WI38 (cell line): ENCODE measurements at regions not wholly inside any gene's neighbourhood (a gene's known extent, or its start where the extent isn't known, plus 50 kb on each side); places are given as distances from the start of the nearest gene placed in this dataset.
"Not testable (repeated sequence)": the region's sequence is repeated elsewhere in the genome, so short reads cannot be mapped to it uniquely, and the experiment has no call there.

Source experiments
- H3K4me3 ChIP-seq: 2 replicates; pipeline ENCODE4 v1.5.1; 2011; ENCODE audit warnings: low read depth, mild to moderate bottlenecking, control low read depth, low read length
- CTCF ChIP-seq: IDR thresholded peaks from 2 replicates; pipeline ENCODE4 v1.5.1; 2012; ENCODE audit warnings: low read depth, mild to moderate bottlenecking, control low read depth, low read length

- H3K4me3 ChIP-seq, result no peak overlapping the region
- TF ChIP-seq CTCF, result no peak
These were observed 233.9 kb upstream of the ZNF608 start for GRCh38 chr5:124980163-124980941.

- no peak overlapping the region for H3K4me3 ChIP-seq
- TF ChIP-seq CTCF, result no peak
These were observed 235.5 kb upstream of the ZNF608 start for GRCh38 chr5:124981901-124982300.

GRCh38 chr5:124986170-124986569 lies 239.7 kb upstream of the ZNF608 start:
- TF ChIP-seq CTCF, result no peak

GRCh38 chr5:124986667-124987066 lies 240.2 kb upstream of the ZNF608 start:
- no peak for TF ChIP-seq CTCF
- no peak overlapping the region for H3K4me3 ChIP-seq

More at GRCh38 chr5:124986170-124986569, 239.7 kb upstream of the ZNF608 start:
- H3K4me3 ChIP-seq, result no peak overlapping the region

GRCh38 chr5:124987786-124988185 lies 241.3 kb upstream of the ZNF608 start:
- H3K4me3 ChIP-seq, result not testable (repeated sequence)

GRCh38 chr5:124990723-124991122 lies 244.3 kb upstream of the ZNF608 start:
- H3K4me3 ChIP-seq, result no peak overlapping the region
- no peak for TF ChIP-seq CTCF

- TF ChIP-seq CTCF, result no peak
- no peak overlapping the region for H3K4me3 ChIP-seq
These were observed 249.0 kb upstream of the ZNF608 start for GRCh38 chr5:124995421-124995820.
